ENCODE measurements at regions not wholly inside any gene's neighbourhood (a gene's known extent, or its start where the extent isn't known, plus 50 kb on each side); places are given as distances from the start of the nearest gene placed in this dataset.

GRCh38 chr2:53567073-53567472 is 200.5 kb upstream of the CHAC2 start:
- Histone ChIP-seq H3K27me3 (no peaks in the 10 kb centered on the region), H3K9me3 (no peaks in the 10 kb centered on the region), H3K4me1 (peaks cover 0 to under 1% (median 0%) of the 10 kb centered on the region in 4 donors), H3K27ac (no peak overlapping the region), H3K4me3 (no peak overlapping the region), H3K36me3 (no peaks in the 10 kb centered on the region)
- DNase-seq, result no peak
- in situ Hi-C loops (cut with MboI; ENCODE audit: low pct_ligation_motif_present in 1 of 4, low pct_unique_long_range_greater_than_20kb in 1 of 4, low sequenced_read_pairs in 3 of 4) (no loop called here), intact Hi-C loops (cut with DNase I; ENCODE audit: low total_unique reads) (no loop called here)
- TF ChIP-seq CTCF (IDR thresholded peaks at IDR 0.05) (no peak), EP300 (IDR thresholded peaks at IDR 0.05; ENCODE audit: low read depth) (no peak), POLR2AphosphoS5 (IDR thresholded peaks at IDR 0.05) (no peak), POLR2A (IDR thresholded peaks at IDR 0.05) (no peak)

- no peak for TF ChIP-seq CTCF (IDR thresholded peaks at IDR 0.05)
- no peak for TF ChIP-seq EP300 (IDR thresholded peaks at IDR 0.05; ENCODE audit: low read depth)
- no peak for TF ChIP-seq POLR2A (IDR thresholded peaks at IDR 0.05)
- TF ChIP-seq POLR2AphosphoS5 (IDR thresholded peaks at IDR 0.05), result no peak
- no peaks in the 10 kb centered on the region for H3K36me3 ChIP-seq
- intact Hi-C loops (cut with DNase I; ENCODE audit: low total_unique reads), result no loop called here
- no peak for DNase-seq
- H3K4me1 ChIP-seq, result peaks cover 0 to 5% (median 0%) of the 10 kb centered on the region in 4 donors
- no peak overlapping the region for H3K27ac ChIP-seq
- 94 to 100% methylated on average over 1 to 4 of the region's 4 CpGs for WGBS, 2 donors (ENCODE audit: low coverage in 1 of 2)
- in situ Hi-C loops (cut with MboI; ENCODE audit: low pct_ligation_motif_present in 1 of 4, low pct_unique_long_range_greater_than_20kb in 1 of 4, low sequenced_read_pairs in 3 of 4), result no loop called here
- no peaks in the 10 kb centered on the region for H3K27me3 ChIP-seq
- no peaks in the 10 kb centered on the region for H3K9me3 ChIP-seq
- no peak overlapping the region for H3K4me3 ChIP-seq
These were observed 205.2 kb upstream of the CHAC2 start for GRCh38 chr2:53562407-53562806.

- intact Hi-C loops (cut with DNase I; ENCODE audit: low total_unique reads), result no loop called here
- WGBS, 2 donors (ENCODE audit: low coverage in 1 of 2), result 60 to 66% methylated on average over 3 to 4 of the region's 4 CpGs
- TF ChIP-seq CTCF (IDR thresholded peaks at IDR 0.05) (no peak), POLR2A (IDR thresholded peaks at IDR 0.05) (no peak), POLR2AphosphoS5 (IDR thresholded peaks at IDR 0.05) (no peak), EP300 (IDR thresholded peaks at IDR 0.05; ENCODE audit: low read depth) (no peak)
- Histone ChIP-seq H3K27me3 (no peaks in the 10 kb centered on the region), H3K9me3 (no peaks in the 10 kb centered on the region), H3K36me3 (no peaks in the 10 kb centered on the region), H3K4me1 (peaks cover 0 to 5% (median 0%) of the 10 kb centered on the region in 4 donors), H3K27ac (no peak overlapping the region), H3K4me3 (no peak overlapping the region)
- in situ Hi-C loops (cut with MboI; ENCODE audit: low pct_ligation_motif_present in 1 of 4, low pct_unique_long_range_greater_than_20kb in 1 of 4, low sequenced_read_pairs in 3 of 4), result no loop called here
- DNase-seq, result no peak
These were observed 206.4 kb upstream of the CHAC2 start for GRCh38 chr2:53561155-53561554.

- intact Hi-C loops (cut with DNase I; ENCODE audit: low total_unique reads), result no loop called here
- Histone ChIP-seq H3K27me3 (no peaks in the 10 kb centered on the region), H3K27ac (no peak overlapping the region), H3K36me3 (no peaks in the 10 kb centered on the region), H3K9me3 (no peaks in the 10 kb centered on the region), H3K4me3 (no peak overlapping the region), H3K4me1 (peaks cover 0 to 5% (median 0%) of the 10 kb centered on the region in 4 donors)
- in situ Hi-C loops (cut with MboI; ENCODE audit: low pct_ligation_motif_present in 1 of 4, low pct_unique_long_range_greater_than_20kb in 1 of 4, low sequenced_read_pairs in 3 of 4), result no loop called here
- 55 to 83% methylated on average over 2 of the region's 2 CpGs for WGBS, 2 donors (ENCODE audit: low coverage in 1 of 2)
- no peak for DNase-seq
- TF ChIP-seq EP300 (IDR thresholded peaks at IDR 0.05; ENCODE audit: low read depth), result no peak
- no peak for TF ChIP-seq POLR2A (IDR thresholded peaks at IDR 0.05)
- no peak for TF ChIP-seq CTCF (IDR thresholded peaks at IDR 0.05)
- no peak for TF ChIP-seq POLR2AphosphoS5 (IDR thresholded peaks at IDR 0.05)
These were observed 208.2 kb upstream of the CHAC2 start for GRCh38 chr2:53559302-53559966.

Measured in transverse colon (tissue), 4 donors.